CD4-positive, alpha-beta T cell treated with Interleukin-1 beta for 1 hour (primary cell): ENCODE measurements at regions not wholly inside any gene's neighbourhood (a gene's known extent, or its start where the extent isn't known, plus 50 kb on each side); places are given as distances from the start of the nearest gene placed in this dataset.

Experiments
- DNase-seq, 2 donors: peaks; one replicate each; pipeline ENCODE4 v3.0.0-alpha.2; 2020 to 2022

DNA sequence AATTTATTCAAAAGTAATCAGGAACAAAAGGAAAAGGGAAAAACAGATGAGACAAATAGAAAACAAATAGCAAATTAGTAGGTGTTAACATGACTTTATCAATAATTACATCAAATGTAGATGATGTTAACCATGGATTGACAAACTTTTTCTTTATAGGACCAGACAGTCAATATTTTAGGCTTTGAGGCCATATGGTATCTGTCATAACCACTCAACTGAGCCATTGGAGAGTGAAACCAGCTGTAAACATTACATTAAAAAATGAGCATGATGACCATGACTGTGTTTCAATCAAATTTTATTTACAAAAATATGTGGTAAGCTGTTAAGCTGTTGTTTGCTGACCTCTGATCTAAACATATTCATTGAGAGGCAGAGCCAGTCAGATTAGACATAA, 118.5 kb upstream of the NWD2 start:
- DNase-seq: no peak

DNA sequence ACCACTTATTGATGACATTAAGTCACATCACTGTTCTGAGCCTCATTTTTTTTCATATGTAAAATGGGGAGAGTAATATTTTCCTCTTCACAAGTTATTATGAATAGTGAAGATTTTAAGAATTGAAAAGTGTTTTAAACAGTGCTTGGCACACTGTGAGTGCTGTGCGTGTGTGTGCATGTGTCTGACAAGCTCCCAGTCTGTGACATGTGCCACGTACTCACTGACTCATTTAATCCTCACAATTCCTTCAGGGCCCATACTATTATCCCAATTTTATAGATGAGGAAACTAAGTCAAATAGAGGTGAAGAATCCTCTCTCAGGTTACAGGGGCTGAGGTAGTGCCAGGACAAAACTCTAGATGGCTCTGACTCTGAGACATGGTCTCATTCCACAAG, 114.1 kb upstream of the NWD2 start:
- no peak for DNase-seq

GRCh38 chr4:37132351-37132974, 112.1 kb upstream of the NWD2 start:
- no peak for DNase-seq

- no peak for DNase-seq
Measured at GRCh38 chr4:37132975-37133360, 111.6 kb upstream of the NWD2 start.

GRCh38 chr4:37138019-37138653, 106.4 kb upstream of the NWD2 start:
- DNase-seq: no peak

DNA sequence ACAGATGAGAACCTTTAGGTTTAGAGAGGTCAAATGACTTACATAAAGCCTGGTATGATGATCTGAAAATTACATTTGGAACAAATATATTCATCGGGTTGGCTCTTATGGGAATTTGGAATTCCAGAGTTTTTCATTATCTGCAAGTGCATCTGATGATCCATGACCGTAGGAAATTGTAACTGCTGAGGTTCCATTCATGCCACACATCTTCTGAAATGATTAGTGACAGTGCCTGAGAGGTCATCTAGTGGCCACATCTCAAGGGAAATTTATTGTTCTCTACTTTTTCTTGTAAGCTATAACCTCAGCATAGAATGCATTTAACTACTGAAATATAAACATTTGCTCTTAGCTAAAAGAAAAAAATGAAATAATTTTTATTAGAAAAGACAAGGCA, 105.8 kb upstream of the NWD2 start:
- no peak for DNase-seq

DNA sequence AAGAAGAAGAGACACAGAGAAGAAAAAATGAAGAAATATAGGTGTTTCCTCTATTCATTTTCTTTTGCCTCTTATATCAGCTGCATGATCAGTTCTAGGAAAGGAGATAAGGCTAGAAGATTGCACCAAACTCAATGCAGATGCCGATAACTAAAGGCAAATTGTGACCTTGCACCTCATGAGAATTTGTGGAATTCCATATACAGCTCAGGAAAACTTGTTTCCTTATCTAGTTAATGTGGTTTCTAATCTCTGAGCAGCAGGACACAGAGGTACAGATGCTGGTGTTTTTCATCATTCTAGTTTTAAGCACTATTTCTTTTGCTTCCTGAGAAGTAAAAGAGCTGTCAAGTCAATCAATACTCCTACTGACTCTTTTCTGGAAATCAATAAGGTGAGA, 104.6 kb upstream of the NWD2 start:
- no peak for DNase-seq

GRCh38 chr4:37146260-37146659, 98.3 kb upstream of the NWD2 start:
- no peak for DNase-seq

GRCh38 chr4:37157476-37158167, 86.9 kb upstream of the NWD2 start:
- no peak for DNase-seq

- DNase-seq: no peak
Measured at GRCh38 chr4:37160653-37161052, 83.9 kb upstream of the NWD2 start.

- no peak for DNase-seq
Measured at GRCh38 chr4:37165844-37166243, 78.7 kb upstream of the NWD2 start.

GRCh38 chr4:37169956-37170355, 74.6 kb upstream of the NWD2 start:
- no peak for DNase-seq

GRCh38 chr4:37188100-37188499, 56.4 kb upstream of the NWD2 start:
- no peak for DNase-seq
